ENCODE measurements at regions not wholly inside any gene's neighbourhood (a gene's known extent, or its start where the extent isn't known, plus 50 kb on each side); places are given as distances from the start of the nearest gene placed in this dataset.

- ATAC-seq (ENCODE audit: low read depth), result no peak
- Mint-ChIP-seq H3K36me3 (no peaks in the 10 kb centered on the region), H3K4me3 (no peak overlapping the region), H3K4me1 (peaks cover 3% of the 10 kb centered on the region), H3K27ac (no peak overlapping the region), H3K27me3 (peaks cover 2% of the 10 kb centered on the region), H3K9me3 (peaks cover 4% of the 10 kb centered on the region)
- POLR2A ChIA-PET, result no interaction called here
- no peak for DNase-seq
Observed at GRCh38 chr5:67416133-67416937, 219.7 kb upstream of the CD180 start.

- ATAC-seq (ENCODE audit: low read depth) (no peak), DNase-seq (no peak)
- peaks cover 2% of the 10 kb centered on the region for H3K27me3 Mint-ChIP-seq
- no peaks in the 10 kb centered on the region for H3K36me3 Mint-ChIP-seq
- H3K4me1 Mint-ChIP-seq, result peaks cover 3% of the 10 kb centered on the region
- POLR2A ChIA-PET, result no interaction called here
- no peak overlapping the region for H3K27ac Mint-ChIP-seq
- H3K9me3 Mint-ChIP-seq, result no peaks in the 10 kb centered on the region
- no peak overlapping the region for H3K4me3 Mint-ChIP-seq
Observed at GRCh38 chr5:67414712-67415111, 218.1 kb upstream of the CD180 start.

- Mint-ChIP-seq H3K36me3 (no peaks in the 10 kb centered on the region), H3K9me3 (no peaks in the 10 kb centered on the region), H3K4me3 (no peak overlapping the region), H3K27ac (no peak overlapping the region), H3K4me1 (peaks cover 3% of the 10 kb centered on the region), H3K27me3 (peaks cover 2% of the 10 kb centered on the region)
- POLR2A ChIA-PET, result no interaction called here
- DNase-seq, result no peak
- ATAC-seq (ENCODE audit: low read depth), result no peak
Observed at GRCh38 chr5:67413721-67414120, 217.1 kb upstream of the CD180 start.

GRCh38 chr5:67409126-67409777 is 212.7 kb upstream of the CD180 start:
- H3K27ac Mint-ChIP-seq, result no peak overlapping the region
- no peaks in the 10 kb centered on the region for H3K4me1 Mint-ChIP-seq
- ATAC-seq (ENCODE audit: low read depth), result no peak
- H3K36me3 Mint-ChIP-seq, result no peaks in the 10 kb centered on the region
- no peaks in the 10 kb centered on the region for H3K27me3 Mint-ChIP-seq
- no peak overlapping the region for H3K4me3 Mint-ChIP-seq
- POLR2A ChIA-PET, result no interaction called here
- DNase-seq, result no peak
- no peaks in the 10 kb centered on the region for H3K9me3 Mint-ChIP-seq

- Mint-ChIP-seq H3K9me3 (no peaks in the 10 kb centered on the region), H3K36me3 (no peaks in the 10 kb centered on the region), H3K27me3 (no peaks in the 10 kb centered on the region), H3K27ac (no peak overlapping the region), H3K4me3 (no peak overlapping the region), H3K4me1 (no peaks in the 10 kb centered on the region)
- DNase-seq, result no peak
- ATAC-seq (ENCODE audit: low read depth), result no peak
- POLR2A ChIA-PET, result no interaction called here
Observed at GRCh38 chr5:67407979-67408378, 211.4 kb upstream of the CD180 start.

GRCh38 chr5:67405755-67406154 is 209.2 kb upstream of the CD180 start:
- Mint-ChIP-seq H3K27me3 (peaks cover 3% of the 10 kb centered on the region), H3K4me3 (no peak overlapping the region), H3K27ac (no peak overlapping the region), H3K36me3 (no peaks in the 10 kb centered on the region), H3K9me3 (no peaks in the 10 kb centered on the region), H3K4me1 (no peaks in the 10 kb centered on the region)
- DNase-seq, result no peak
- POLR2A ChIA-PET, result no interaction called here
- ATAC-seq (ENCODE audit: low read depth), result no peak

GRCh38 chr5:67405101-67405364 is 208.4 kb upstream of the CD180 start:
- H3K4me3 Mint-ChIP-seq, result no peak overlapping the region
- no peak overlapping the region for H3K27ac Mint-ChIP-seq
- H3K36me3 Mint-ChIP-seq, result no peaks in the 10 kb centered on the region
- peaks cover 5% of the 10 kb centered on the region for H3K27me3 Mint-ChIP-seq
- no peaks in the 10 kb centered on the region for H3K4me1 Mint-ChIP-seq
- ATAC-seq (ENCODE audit: low read depth) (no peak), DNase-seq (no peak)
- POLR2A ChIA-PET, result no interaction called here
- no peaks in the 10 kb centered on the region for H3K9me3 Mint-ChIP-seq

- H3K4me3 Mint-ChIP-seq, result no peak overlapping the region
- no peaks in the 10 kb centered on the region for H3K36me3 Mint-ChIP-seq
- no peaks in the 10 kb centered on the region for H3K4me1 Mint-ChIP-seq
- ATAC-seq (ENCODE audit: low read depth) (no peak), DNase-seq (no peak)
- H3K27ac Mint-ChIP-seq, result no peak overlapping the region
- POLR2A ChIA-PET, result no interaction called here
- no peaks in the 10 kb centered on the region for H3K9me3 Mint-ChIP-seq
- H3K27me3 Mint-ChIP-seq, result peaks cover 5% of the 10 kb centered on the region
Observed at GRCh38 chr5:67404256-67405100, 207.9 kb upstream of the CD180 start.

- ATAC-seq (ENCODE audit: low read depth) (no peak), DNase-seq (no peak)
- Mint-ChIP-seq H3K9me3 (no peaks in the 10 kb centered on the region), H3K4me1 (no peaks in the 10 kb centered on the region), H3K36me3 (no peaks in the 10 kb centered on the region), H3K4me3 (no peak overlapping the region), H3K27ac (no peak overlapping the region), H3K27me3 (peaks cover 5% of the 10 kb centered on the region)
- POLR2A ChIA-PET, result no interaction called here
Observed at GRCh38 chr5:67402526-67402925, 205.9 kb upstream of the CD180 start.

- Mint-ChIP-seq H3K36me3 (no peaks in the 10 kb centered on the region), H3K4me1 (no peaks in the 10 kb centered on the region), H3K27me3 (peaks cover 5% of the 10 kb centered on the region), H3K4me3 (no peak overlapping the region), H3K27ac (no peak overlapping the region), H3K9me3 (no peaks in the 10 kb centered on the region)
- ATAC-seq (ENCODE audit: low read depth) (no peak), DNase-seq (no peak)
- POLR2A ChIA-PET, result no interaction called here
Observed at GRCh38 chr5:67401172-67401571, 204.6 kb upstream of the CD180 start.

GRCh38 chr5:67400752-67401151 is 204.2 kb upstream of the CD180 start:
- DNase-seq (no peak), ATAC-seq (ENCODE audit: low read depth) (no peak)
- Mint-ChIP-seq H3K27me3 (peaks cover 5% of the 10 kb centered on the region), H3K27ac (no peak overlapping the region), H3K9me3 (no peaks in the 10 kb centered on the region), H3K4me3 (no peak overlapping the region), H3K36me3 (no peaks in the 10 kb centered on the region), H3K4me1 (no peaks in the 10 kb centered on the region)
- POLR2A ChIA-PET, result no interaction called here

- POLR2A ChIA-PET, result no interaction called here
- DNase-seq (no peak), ATAC-seq (ENCODE audit: low read depth) (no peak)
- H3K4me1 Mint-ChIP-seq, result no peaks in the 10 kb centered on the region
- H3K9me3 Mint-ChIP-seq, result no peaks in the 10 kb centered on the region
- H3K4me3 Mint-ChIP-seq, result no peak overlapping the region
- H3K27me3 Mint-ChIP-seq, result peaks cover 6% of the 10 kb centered on the region
- no peak overlapping the region for H3K27ac Mint-ChIP-seq
- H3K36me3 Mint-ChIP-seq, result no peaks in the 10 kb centered on the region
Observed at GRCh38 chr5:67395790-67396418, 199.3 kb upstream of the CD180 start.

GRCh38 chr5:67393211-67393610 is 196.6 kb upstream of the CD180 start:
- ATAC-seq (ENCODE audit: low read depth), result no peak
- Mint-ChIP-seq H3K9me3 (no peaks in the 10 kb centered on the region), H3K36me3 (no peaks in the 10 kb centered on the region), H3K27ac (no peak overlapping the region), H3K4me3 (no peak overlapping the region), H3K4me1 (no peaks in the 10 kb centered on the region), H3K27me3 (peaks cover 2% of the 10 kb centered on the region)
- POLR2A ChIA-PET, result no interaction called here
- no peak for DNase-seq

GRCh38 chr5:67390935-67391334 is 194.3 kb upstream of the CD180 start:
- DNase-seq (no peak), ATAC-seq (ENCODE audit: low read depth) (no peak)
- POLR2A ChIA-PET, result no interaction called here
- no peak overlapping the region for H3K27ac Mint-ChIP-seq
- H3K9me3 Mint-ChIP-seq, result no peaks in the 10 kb centered on the region
- H3K4me3 Mint-ChIP-seq, result no peak overlapping the region
- peaks cover 2% of the 10 kb centered on the region for H3K27me3 Mint-ChIP-seq
- no peaks in the 10 kb centered on the region for H3K4me1 Mint-ChIP-seq
- H3K36me3 Mint-ChIP-seq, result no peaks in the 10 kb centered on the region
